Neural progenitor cell (in vitro differentiated cells): ENCODE measurements at regions not wholly inside any gene's neighbourhood (a gene's known extent, or its start where the extent isn't known, plus 50 kb on each side); places are given as distances from the start of the nearest gene placed in this dataset.

ENCODE experiments used
- DNase-seq: peaks from one replicate; pipeline ENCODE4 v3.0.0-alpha.2; 2016; ENCODE audit warnings: low spot score
- H2AFZ ChIP-seq: fragments of 200-600 bp; sonication (generic); replicated peaks from 2 replicates; pipeline ENCODE4 v1.6.1; 2016; ENCODE audit warnings: antibody characterized with exemption
- H3F3A ChIP-seq: fragments of 200-600 bp; sonication (generic); 2 replicates; pipeline ENCODE4 v1.6.1; 2016; ENCODE audit warnings: antibody characterized with exemption, low read depth
- H3K27ac ChIP-seq: fragments of 200-600 bp; sonication (generic); 2 replicates; pipeline ENCODE4 v1.5.1; 2016; ENCODE audit warnings: mild to moderate bottlenecking
- H3K27me3 ChIP-seq: fragments of 200-600 bp; sonication (generic); 2 replicates; pipeline ENCODE4 v1.6.1; 2016; ENCODE audit warnings: mild to moderate bottlenecking, moderate library complexity
- H3K36me3 ChIP-seq: fragments of 200-600 bp; sonication (generic); 2 replicates; pipeline ENCODE4 v1.5.1; 2016
- H3K4me1 ChIP-seq: fragments of 200-600 bp; sonication (generic); 2 replicates; pipeline ENCODE4 v1.6.1; 2016; ENCODE audit warnings: mixed run types
- H3K4me2 ChIP-seq: fragments of 200-600 bp; sonication (generic); 2 replicates; pipeline ENCODE4 v1.6.1; 2016
- H3K4me3 ChIP-seq: fragments of 200-600 bp; sonication (generic); 2 replicates; pipeline ENCODE4 v1.5.1; 2016
- H3K79me2 ChIP-seq: fragments of 200-600 bp; sonication (generic); 2 replicates; pipeline ENCODE4 v1.6.1; 2016; ENCODE audit warnings: low read depth
- H3K9ac ChIP-seq: fragments of 200-600 bp; sonication (generic); 2 replicates; pipeline ENCODE4 v1.6.1; 2016
- H3K9me3 ChIP-seq: fragments of 200-600 bp; sonication (generic); 2 replicates; pipeline ENCODE4 v1.5.1; 2016; ENCODE audit warnings: low read depth
- H4K20me1 ChIP-seq: fragments of 200-600 bp; sonication (generic); 2 replicates; pipeline ENCODE4 v1.6.1; 2016; ENCODE audit warnings: low read depth
- H3K27ac Mint-ChIP-seq: 3 replicates; pipeline ENCODE4 v1.8.0; 2021; ENCODE audit warnings: mixed read lengths
- H3K27me3 Mint-ChIP-seq: 2 replicates; pipeline ENCODE4 v1.8.0; 2022; ENCODE audit warnings: low read depth, mild to moderate bottlenecking, inconsistent platforms, moderate library complexity, mixed read lengths; ENCODE audit not compliant: insufficient read depth
- H3K36me3 Mint-ChIP-seq: 3 replicates; pipeline ENCODE4 v1.8.0; 2021; ENCODE audit warnings: mixed read lengths
- H3K4me1 Mint-ChIP-seq: 3 replicates; pipeline ENCODE4 v1.8.0; 2021; ENCODE audit warnings: mixed read lengths
- H3K4me3 Mint-ChIP-seq: 3 replicates; pipeline ENCODE4 v1.8.0; 2021; ENCODE audit warnings: mild to moderate bottlenecking, moderate library complexity, mixed read lengths
- H3K9me3 Mint-ChIP-seq: 3 replicates; pipeline ENCODE4 v1.8.0; 2020; ENCODE audit warnings: mixed read lengths
- EZH2 ChIP-seq: fragments of 200-600 bp; sonication (generic); IDR thresholded peaks from 2 replicates; pipeline ENCODE4 v1.6.1; 2017; ENCODE audit warnings: antibody characterized with exemption, mild to moderate bottlenecking, moderate library complexity
- EZH2phosphoT487 ChIP-seq: fragments of 200-600 bp; sonication (generic); IDR thresholded peaks from 2 replicates; pipeline ENCODE4 v1.6.1; 2017; ENCODE audit warnings: antibody characterized with exemption
- TF ChIP-seq, protein P1 (sequence below): fragments of 200-600 bp; sonication (generic); IDR thresholded peaks from 2 replicates; pipeline ENCODE4 v1.5.1; 2017; ENCODE audit warnings: antibody characterized with exemption, mild to moderate bottlenecking

DNA sequence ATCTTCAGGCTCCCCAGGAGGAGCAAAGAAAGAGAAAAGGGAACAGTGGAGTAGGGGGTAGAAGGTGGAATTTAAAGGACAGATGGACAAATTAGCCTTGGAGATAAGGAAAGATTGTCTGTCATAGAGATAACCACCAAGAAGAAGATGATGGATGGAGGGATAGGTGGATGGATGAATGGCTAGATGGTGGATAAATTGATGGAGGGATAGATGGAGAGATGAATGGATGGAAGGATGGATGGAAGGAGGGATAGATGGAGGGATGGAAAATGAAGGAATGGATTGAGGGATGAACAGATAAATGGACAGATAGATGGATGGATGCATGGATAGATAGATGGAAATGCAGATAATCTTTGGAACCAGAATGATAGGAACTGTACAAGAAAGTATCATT is 102.8 kb downstream of the TNFAIP3 start:
- Histone ChIP-seq H2AFZ (no peak overlapping the region), H3K9ac (no peak overlapping the region), H3F3A (no peaks in the 10 kb centered on the region), H3K4me3 (no peak overlapping the region), H3K36me3 (no peaks in the 10 kb centered on the region), H3K9me3 (no peaks in the 10 kb centered on the region), H3K4me1 (no peaks in the 10 kb centered on the region), H4K20me1 (no peaks in the 10 kb centered on the region), H3K27me3 (no peaks in the 10 kb centered on the region), H3K79me2 (no peaks in the 10 kb centered on the region), H3K4me2 (no peak overlapping the region), H3K27ac (no peak overlapping the region)
- DNase-seq = no peak
- H3K27ac Mint-ChIP-seq = no peak overlapping the region
- H3K9me3 Mint-ChIP-seq = no peaks in the 10 kb centered on the region
- peaks cover under 1% of the 10 kb centered on the region for H3K27me3 Mint-ChIP-seq
- no peaks in the 10 kb centered on the region for H3K36me3 Mint-ChIP-seq
- no peak overlapping the region for H3K4me3 Mint-ChIP-seq
- TF ChIP-seq EZH2phosphoT487 = no peak
- TF ChIP-seq, protein P1, sequence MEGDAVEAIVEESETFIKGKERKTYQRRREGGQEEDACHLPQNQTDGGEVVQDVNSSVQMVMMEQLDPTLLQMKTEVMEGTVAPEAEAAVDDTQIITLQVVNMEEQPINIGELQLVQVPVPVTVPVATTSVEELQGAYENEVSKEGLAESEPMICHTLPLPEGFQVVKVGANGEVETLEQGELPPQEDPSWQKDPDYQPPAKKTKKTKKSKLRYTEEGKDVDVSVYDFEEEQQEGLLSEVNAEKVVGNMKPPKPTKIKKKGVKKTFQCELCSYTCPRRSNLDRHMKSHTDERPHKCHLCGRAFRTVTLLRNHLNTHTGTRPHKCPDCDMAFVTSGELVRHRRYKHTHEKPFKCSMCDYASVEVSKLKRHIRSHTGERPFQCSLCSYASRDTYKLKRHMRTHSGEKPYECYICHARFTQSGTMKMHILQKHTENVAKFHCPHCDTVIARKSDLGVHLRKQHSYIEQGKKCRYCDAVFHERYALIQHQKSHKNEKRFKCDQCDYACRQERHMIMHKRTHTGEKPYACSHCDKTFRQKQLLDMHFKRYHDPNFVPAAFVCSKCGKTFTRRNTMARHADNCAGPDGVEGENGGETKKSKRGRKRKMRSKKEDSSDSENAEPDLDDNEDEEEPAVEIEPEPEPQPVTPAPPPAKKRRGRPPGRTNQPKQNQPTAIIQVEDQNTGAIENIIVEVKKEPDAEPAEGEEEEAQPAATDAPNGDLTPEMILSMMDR = no peak
- TF ChIP-seq EZH2 = no peak
- no peaks in the 10 kb centered on the region for H3K4me1 Mint-ChIP-seq

DNA sequence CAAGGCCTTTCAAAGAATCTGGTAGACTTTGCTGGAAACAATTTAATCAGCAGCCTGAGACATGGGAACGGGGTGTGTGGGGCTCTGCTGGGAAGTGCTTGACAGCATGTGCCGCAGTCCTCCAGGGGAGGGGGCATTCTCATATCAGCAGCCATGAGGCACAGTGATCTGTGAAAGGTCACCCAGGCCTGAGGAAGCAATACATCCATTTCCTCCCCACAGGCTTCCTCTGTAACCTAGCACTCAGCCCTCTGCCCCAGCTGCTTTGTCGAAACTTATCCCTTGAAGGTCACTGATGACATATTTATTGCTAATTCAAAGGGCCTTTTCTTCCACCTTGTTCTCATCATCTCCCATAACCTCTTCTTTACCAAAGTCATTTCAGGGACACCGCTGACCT is 103.3 kb downstream of the TNFAIP3 start:
- no peak overlapping the region for H3K4me3 Mint-ChIP-seq
- H3K27me3 ChIP-seq = no peaks in the 10 kb centered on the region
- no peak overlapping the region for H3K4me2 ChIP-seq
- no peak overlapping the region for H3K4me3 ChIP-seq
- no peak overlapping the region for H3K27ac Mint-ChIP-seq
- H3K9me3 ChIP-seq = no peaks in the 10 kb centered on the region
- H3K27ac ChIP-seq = no peak overlapping the region
- H4K20me1 ChIP-seq = no peaks in the 10 kb centered on the region
- no peak overlapping the region for H3K9ac ChIP-seq
- H3K79me2 ChIP-seq = no peaks in the 10 kb centered on the region
- H3K36me3 Mint-ChIP-seq = no peaks in the 10 kb centered on the region
- H2AFZ ChIP-seq = no peak overlapping the region
- H3K27me3 Mint-ChIP-seq = peaks cover 2% of the 10 kb centered on the region
- no peaks in the 10 kb centered on the region for H3K4me1 ChIP-seq
- no peaks in the 10 kb centered on the region for H3K4me1 Mint-ChIP-seq
- no peak for DNase-seq
- no peaks in the 10 kb centered on the region for H3F3A ChIP-seq
- no peak for TF ChIP-seq EZH2phosphoT487
- H3K36me3 ChIP-seq = no peaks in the 10 kb centered on the region
- no peaks in the 10 kb centered on the region for H3K9me3 Mint-ChIP-seq

DNA sequence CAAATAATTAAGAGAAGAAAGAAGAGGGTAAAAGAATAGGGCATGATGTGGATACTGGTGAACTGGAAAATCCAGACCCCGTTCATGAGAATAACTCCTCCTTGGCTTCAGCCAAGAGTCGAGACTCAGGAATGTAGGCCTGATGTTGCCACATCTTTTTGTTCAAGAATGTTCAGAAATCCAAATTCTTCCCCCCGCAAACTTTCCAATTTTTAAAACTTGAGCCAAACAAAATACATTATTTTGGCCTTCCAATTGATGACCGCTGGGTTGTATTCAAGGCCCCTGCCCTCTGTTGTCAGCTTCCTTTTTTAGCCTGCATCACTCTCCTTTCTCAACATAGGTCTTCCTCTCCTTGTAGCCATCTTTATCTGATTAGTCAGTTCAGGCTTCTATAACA is 106.1 kb downstream of the TNFAIP3 start:
- no peak overlapping the region for H3K27ac Mint-ChIP-seq
- no peak overlapping the region for H3K4me2 ChIP-seq
- H3K4me1 Mint-ChIP-seq = no peaks in the 10 kb centered on the region
- no peak for DNase-seq
- H3K36me3 Mint-ChIP-seq = no peaks in the 10 kb centered on the region
- H3K27me3 Mint-ChIP-seq = peaks cover 2% of the 10 kb centered on the region
- H4K20me1 ChIP-seq = no peaks in the 10 kb centered on the region
- no peaks in the 10 kb centered on the region for H3K27me3 ChIP-seq
- no peaks in the 10 kb centered on the region for H3K9me3 ChIP-seq
- H3K4me3 ChIP-seq = no peak overlapping the region
- no peaks in the 10 kb centered on the region for H3K36me3 ChIP-seq
- H2AFZ ChIP-seq = no peak overlapping the region
- TF ChIP-seq, protein P1 = no peak
- TF ChIP-seq EZH2phosphoT487 = no peak
- no peak for TF ChIP-seq EZH2
- H3K79me2 ChIP-seq = no peaks in the 10 kb centered on the region
- H3K9me3 Mint-ChIP-seq = no peaks in the 10 kb centered on the region
- no peaks in the 10 kb centered on the region for H3K4me1 ChIP-seq
- no peaks in the 10 kb centered on the region for H3F3A ChIP-seq
- no peak overlapping the region for H3K4me3 Mint-ChIP-seq
- H3K9ac ChIP-seq = no peak overlapping the region
- no peak overlapping the region for H3K27ac ChIP-seq

DNA sequence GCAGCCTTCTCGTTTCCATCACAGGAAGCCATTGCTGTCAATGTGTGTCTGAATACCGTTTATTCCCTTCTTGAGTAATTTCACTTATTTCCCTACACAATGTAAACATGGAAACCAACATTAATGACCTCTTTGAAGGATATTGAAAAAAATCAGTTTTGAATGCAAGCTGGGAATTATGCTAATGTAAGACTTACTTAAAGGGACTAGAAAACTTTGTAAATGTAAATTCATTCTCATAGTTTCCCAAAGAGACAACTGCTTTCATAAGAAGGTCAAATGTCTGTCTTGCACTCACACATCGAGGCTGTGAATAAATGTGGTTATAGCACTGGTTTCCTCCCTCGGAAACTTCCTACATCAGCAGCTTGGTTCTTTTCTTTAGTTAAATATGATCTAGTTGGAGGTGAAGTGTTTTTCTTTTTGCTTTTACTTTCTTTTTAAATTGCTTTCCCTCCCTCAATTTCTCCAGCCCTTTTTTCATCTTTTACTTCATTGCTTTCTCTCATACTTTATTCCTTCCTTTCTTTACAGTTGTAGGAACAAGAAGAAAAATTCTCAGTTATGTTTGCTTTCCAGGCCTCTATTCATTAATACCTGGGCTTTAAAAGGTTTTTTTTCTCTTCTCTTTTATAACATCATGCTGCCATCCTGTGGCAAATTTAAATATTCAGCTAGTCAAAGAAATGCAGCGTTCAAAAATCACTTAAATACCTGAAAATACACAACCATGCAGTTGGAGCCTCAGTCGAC is 108.3 kb downstream of the TNFAIP3 start:
- no peak for TF ChIP-seq EZH2
- TF ChIP-seq EZH2phosphoT487 = no peak
- TF ChIP-seq, protein P1 = peak; percentile 27
- Mint-ChIP-seq H3K27ac (no peak overlapping the region), H3K4me1 (no peaks in the 10 kb centered on the region)

More for the DNA sequence above, 108.3 kb downstream of the TNFAIP3 start:
- no peak for DNase-seq
- Histone ChIP-seq H2AFZ (peak overlapping the region; percentile 38), H3K4me1 (no peaks in the 10 kb centered on the region), H3K9ac (no peak overlapping the region), H3F3A (no peaks in the 10 kb centered on the region), H4K20me1 (no peaks in the 10 kb centered on the region), H3K9me3 (no peaks in the 10 kb centered on the region), H3K36me3 (no peaks in the 10 kb centered on the region), H3K27me3 (no peaks in the 10 kb centered on the region), H3K4me2 (no peak overlapping the region), H3K27ac (no peak overlapping the region), H3K4me3 (no peak overlapping the region), H3K79me2 (no peaks in the 10 kb centered on the region)
- Mint-ChIP-seq H3K27me3 (peaks cover 2% of the 10 kb centered on the region), H3K9me3 (no peaks in the 10 kb centered on the region), H3K36me3 (no peaks in the 10 kb centered on the region), H3K4me3 (no peak overlapping the region)
